HEK293 (cell line): ENCODE measurements at regions not wholly inside any gene's neighbourhood (a gene's known extent, or its start where the extent isn't known, plus 50 kb on each side); places are given as distances from the start of the nearest gene placed in this dataset.

Experiments
- CTCF ChIA-PET: fragments of 350-600 bp; formaldehyde crosslinking; extraction: SDS; loops from one replicate; lab custom pipeline; 2021; ENCODE audit warnings: antibody characterized with exemption; lab: Yijun Ruan, JAX
- POLR2A ChIA-PET: fragments of 300-600 bp; formaldehyde crosslinking; extraction: SDS; loops from one replicate; lab custom pipeline; 2020; ENCODE audit warnings: antibody characterized with exemption, inconsistent platforms; lab: Yijun Ruan, JAX
- H3K27ac ChIP-seq: fragments of 200-500 bp; sonication (Bioruptor generic); 2 replicates; pipeline ENCODE4 v1.5.1; 2014; ENCODE audit warnings: low read depth, low read length, control low read depth, inconsistent platforms; ENCODE audit errors: extremely low read depth
- H3K36me3 ChIP-seq, 2 experiments: fragments of 200-500 bp in 1 of 2; sonication (Bioruptor generic) in 1 of 2; 1 replicate in 1 of 2; 2 replicates in 1 of 2; pipeline ENCODE4 v1.5.1; 2014 to 2017; ENCODE audit warnings: inconsistent platforms in 2 of 2, low read length in 2 of 2; ENCODE audit not compliant: control insufficient read depth in 2 of 2, insufficient read depth in 1 of 2
- H3K4me1 ChIP-seq: fragments of 200-500 bp; sonication (Bioruptor generic); 2 replicates; pipeline ENCODE4 v1.5.1; 2014; ENCODE audit warnings: mild to moderate bottlenecking, low read length, inconsistent platforms; ENCODE audit not compliant: control insufficient read depth, insufficient read depth
- H3K4me3 ChIP-seq: 2 replicates; pipeline ENCODE4 v1.5.1; 2011; ENCODE audit warnings: low read depth, mild to moderate bottlenecking, control low read depth, low read length, moderate library complexity
- H3K9me3 ChIP-seq: fragments of 200-500 bp; sonication (Bioruptor generic); 2 replicates; pipeline ENCODE4 v1.5.1; 2014; ENCODE audit warnings: low read depth, low read length, inconsistent platforms; ENCODE audit not compliant: control insufficient read depth, insufficient read depth
- BCL6B ChIP-seq: fragments of 450-650 bp; formaldehyde crosslinking; IDR thresholded peaks from 2 replicates; pipeline ENCODE4 v1.5.1; 2017; ENCODE audit warnings: missing biosample characterization, missing genetic modification characterization
- MEIS1 ChIP-seq: sonication (generic); formaldehyde crosslinking; IDR thresholded peaks from 2 replicates; pipeline ENCODE4 v1.8.1; 2022; ENCODE audit warnings: missing genetic modification reagents, mild to moderate bottlenecking, borderline replicate concordance
- OSR2 ChIP-seq: fragments of 450-650 bp; formaldehyde crosslinking; IDR thresholded peaks from 2 replicates; pipeline ENCODE4 v1.5.1; 2016; ENCODE audit warnings: missing biosample characterization, missing genetic modification characterization
- PBX3 ChIP-seq: sonication (generic); formaldehyde crosslinking; IDR thresholded peaks from 2 replicates; pipeline ENCODE4 v1.8.1; 2022; ENCODE audit warnings: mild to moderate bottlenecking, moderate library complexity, missing genetic modification reagents
- PRDM4 ChIP-seq: fragments of 450-650 bp; formaldehyde crosslinking; IDR thresholded peaks from 2 replicates; pipeline ENCODE4 v1.5.1; 2017; ENCODE audit warnings: missing biosample characterization, missing genetic modification characterization
- REPIN1 ChIP-seq: fragments of 450-650 bp; formaldehyde crosslinking; IDR thresholded peaks from 2 replicates; pipeline ENCODE4 v1.5.1; 2017; ENCODE audit warnings: missing biosample characterization, missing genetic modification characterization, low read depth
- SP7 ChIP-seq: fragments of 450-650 bp; formaldehyde crosslinking; IDR thresholded peaks from 2 replicates; pipeline ENCODE4 v1.5.1; 2016; ENCODE audit warnings: missing biosample characterization, missing genetic modification characterization
- ZNF211 ChIP-seq: fragments of 450-650 bp; formaldehyde crosslinking; IDR thresholded peaks from 2 replicates; pipeline ENCODE4 v1.5.1; 2016; ENCODE audit warnings: low read depth, missing biosample characterization, missing genetic modification characterization
- ZNF223 ChIP-seq: fragments of 450-650 bp; formaldehyde crosslinking; IDR thresholded peaks from 2 replicates; pipeline ENCODE4 v1.5.1; 2016; ENCODE audit warnings: missing biosample characterization, missing genetic modification characterization
- ZNF426 ChIP-seq: fragments of 450-650 bp; formaldehyde crosslinking; IDR thresholded peaks from 2 replicates; pipeline ENCODE4 v1.5.1; 2017; ENCODE audit warnings: missing biosample characterization, missing genetic modification characterization, mild to moderate bottlenecking, inconsistent platforms, moderate library complexity
- ZNF449 ChIP-seq: fragments of 450-650 bp; formaldehyde crosslinking; IDR thresholded peaks from 2 replicates; pipeline ENCODE4 v1.5.1; 2017; ENCODE audit warnings: missing biosample characterization, mild to moderate bottlenecking, missing genetic modification characterization, moderate library complexity
- ZNF518A ChIP-seq: fragments of 450-650 bp; formaldehyde crosslinking; conservative IDR thresholded peaks from 2 replicates; pipeline ENCODE4 v1.5.1; 2016; ENCODE audit warnings: low read depth, missing biosample characterization, missing genetic modification characterization
- ZNF645 ChIP-seq: fragments of 450-650 bp; formaldehyde crosslinking; IDR thresholded peaks from 2 replicates; pipeline ENCODE4; 2016; ENCODE audit warnings: missing biosample characterization, missing genetic modification characterization
- ZNF677 ChIP-seq: fragments of 450-650 bp; IDR thresholded peaks from 2 replicates; pipeline ENCODE4 v1.5.0; 2018; ENCODE audit warnings: missing biosample characterization, mild to moderate bottlenecking, missing genetic modification characterization, moderate library complexity
- ZNF701 ChIP-seq: fragments of 450-650 bp; formaldehyde crosslinking; IDR thresholded peaks from 2 replicates; pipeline ENCODE4 v1.5.1; 2016; ENCODE audit warnings: missing biosample characterization, missing genetic modification characterization
- ZNF707 ChIP-seq: fragments of 450-650 bp; formaldehyde crosslinking; IDR thresholded peaks from 2 replicates; pipeline ENCODE4 v1.5.1; 2016; ENCODE audit warnings: missing biosample characterization, missing genetic modification characterization

GRCh38 chr2:196404276-196404675 is 232.9 kb upstream of the STK17B start (continued):
- TF ChIP-seq PRDM4 (no peak), SP7 (tag by site-specific recombination) (no peak), BCL6B (tag by site-specific recombination) (no peak), ZNF223 (tag by site-specific recombination) (no peak), ZNF426 (tag by site-specific recombination) (no peak)

GRCh38 chr2:196407675-196408264 is 231.7 kb upstream of the CCDC150 start:
- Histone ChIP-seq H3K27ac (no peak overlapping the region), H3K9me3 (no peaks in the 10 kb centered on the region), H3K4me3 (no peak overlapping the region), H3K36me3 (no peaks in the 10 kb centered on the region), H3K4me1 (no peaks in the 10 kb centered on the region; the same call in 1 of the 2 replicates)
- POLR2A ChIA-PET, result no interaction called here
- CTCF ChIA-PET, result interaction anchor here (0.6 kb wide), 1 partner anchor 111 kb away, joined by 3 read pairs; no protein-coding TSS in a partner anchor
- TF ChIP-seq ZNF211 (tag by site-specific recombination) (no peak), ZNF677 (no peak), ZNF701 (no peak), ZNF707 (tag by site-specific recombination) (no peak), ZNF518A (tag by site-specific recombination) (no peak), ZNF449 (tag by site-specific recombination) (no peak), ZNF645 (no peak), PBX3 (CRISPR knock-in tag) (no peak), OSR2 (tag by site-specific recombination) (no peak), MEIS1 (CRISPR knock-in tag) (no peak), REPIN1 (tag by site-specific recombination) (no peak)
